PC-3 (cell line): ENCODE measurements at regions not wholly inside any gene's neighbourhood (a gene's known extent, or its start where the extent isn't known, plus 50 kb on each side); places are given as distances from the start of the nearest gene placed in this dataset.

Source experiments
- ATAC-seq: fragments of 200-7000 bp; cut with Tn5 transposase; 2 replicates; pipeline ENCODE4 v1.9.1; 2020; ENCODE audit warnings: mild to moderate bottlenecking, moderate library complexity
- BruUV-seq: library from RNA; stranded (reverse); fragments of 400-500 nt; replicated peaks from 2 replicates; lab custom pipeline; 2021; lab: Mats Ljungman, UMichigan
- CTCF ChIA-PET: fragments of 300-600 bp; sonication (Branson Sonifier 250); formaldehyde crosslinking; loops from one replicate; lab custom pipeline; 2022; ENCODE audit warnings: antibody characterized with exemption; lab: Charles Lee
- POLR2A ChIA-PET: fragments of 300-600 bp; sonication (Branson Sonifier 250); formaldehyde crosslinking; loops from one replicate; lab custom pipeline; 2022; ENCODE audit warnings: antibody characterized with exemption; ENCODE audit not compliant: unreplicated experiment; lab: Charles Lee
- DNase-seq: peaks from one replicate; pipeline ENCODE4 v3.0.0-alpha.2; 2015
- H2AFZ ChIP-seq: fragments of 300-600 bp; sonication (generic); 2 replicates; pipeline ENCODE4 v1.6.0; 2016; ENCODE audit warnings: antibody characterized with exemption, low read length
- H3F3A ChIP-seq: fragments of 300-600 bp; sonication (generic); one replicate; pipeline ENCODE4 v1.6.0; 2017; ENCODE audit warnings: antibody characterized with exemption, low read length, control low read depth, mild to moderate bottlenecking; ENCODE audit not compliant: unreplicated experiment
- H3K27ac ChIP-seq: fragments of 300-600 bp; sonication (generic); 2 replicates; pipeline ENCODE4 v1.5.1; 2016; ENCODE audit warnings: mild to moderate bottlenecking, low read length
- H3K27me3 ChIP-seq: fragments of 300-600 bp; sonication (generic); 2 replicates; pipeline ENCODE4 v1.6.1; 2016; ENCODE audit warnings: low read length, mixed read lengths
- H3K36me3 ChIP-seq: fragments of 300-600 bp; sonication (generic); 2 replicates; pipeline ENCODE4 v1.6.1; 2016; ENCODE audit warnings: low read depth, mixed run types, low read length, mixed read lengths
- H3K4me1 ChIP-seq: fragments of 300-600 bp; sonication (generic); 2 replicates; pipeline ENCODE4 v1.5.1; 2016; ENCODE audit warnings: low read length; ENCODE audit not compliant: insufficient read depth
- H3K4me2 ChIP-seq: fragments of 300-600 bp; sonication (generic); 2 replicates; pipeline ENCODE4 v1.6.0; 2016; ENCODE audit warnings: low read length
- H3K4me3 ChIP-seq: fragments of 300-600 bp; sonication (generic); 2 replicates; pipeline ENCODE4 v1.5.1; 2016; ENCODE audit warnings: mild to moderate bottlenecking, low read length, mixed read lengths
- H3K79me2 ChIP-seq: fragments of 300-600 bp; sonication (generic); 2 replicates; pipeline ENCODE4 v1.6.1; 2017; ENCODE audit warnings: low read length, mixed read lengths
- H3K9ac ChIP-seq: fragments of 300-600 bp; sonication (generic); 2 replicates; pipeline ENCODE4 v1.6.0; 2016; ENCODE audit warnings: mild to moderate bottlenecking, low read length
- H3K9me2 ChIP-seq: fragments of 300-600 bp; sonication (generic); replicated peaks from 2 replicates; pipeline ENCODE4 v1.6.1; 2016; ENCODE audit warnings: mixed run types, low read length, mixed read lengths
- H3K9me3 ChIP-seq: fragments of 300-600 bp; sonication (generic); 2 replicates; pipeline ENCODE4 v1.6.1; 2016; ENCODE audit warnings: low read length, mixed read lengths
- H4K20me1 ChIP-seq: fragments of 300-600 bp; sonication (generic); 2 replicates; pipeline ENCODE4 v1.6.1; 2016; ENCODE audit warnings: low read length, mixed read lengths
- CTCF ChIP-seq: fragments of 300-600 bp; sonication (generic); conservative IDR thresholded peaks from 2 replicates; pipeline ENCODE4 v1.5.1; 2017; ENCODE audit warnings: antibody characterized with exemption, low read depth, mild to moderate bottlenecking, low read length
- EZH2 ChIP-seq: fragments of 300-600 bp; sonication (generic); IDR thresholded peaks from one replicate; pipeline ENCODE4 v1.6.1; 2017; ENCODE audit warnings: antibody characterized with exemption, mild to moderate bottlenecking, low read length; ENCODE audit not compliant: unreplicated experiment
- EZH2phosphoT487 ChIP-seq: fragments of 300-600 bp; sonication (generic); IDR thresholded peaks from 2 replicates; pipeline ENCODE4 v1.6.1; 2018; ENCODE audit warnings: mild to moderate bottlenecking, antibody characterized with exemption, low read length, borderline replicate concordance
- intact Hi-C: fragments of 100-400 bp; cut with micrococcal nuclease; formaldehyde crosslinking; loops from 2 replicates; pipeline ENCODE4 v1.9.0; 2023

GRCh38 chr6:95071464-95071863, 505.9 kb upstream of the MANEA start:
- H3K4me2 ChIP-seq, result no peak overlapping the region
- no peak overlapping the region for H3K27ac ChIP-seq
- ATAC-seq, result no peak
- intact Hi-C loops, result no loop called here
- H3K9ac ChIP-seq, result no peak overlapping the region
- no peaks in the 10 kb centered on the region for H4K20me1 ChIP-seq
- H3K36me3 ChIP-seq, result no peaks in the 10 kb centered on the region
- H3K4me1 ChIP-seq, result no peaks in the 10 kb centered on the region
- H3K27me3 ChIP-seq, result no peaks in the 10 kb centered on the region
- H3K4me3 ChIP-seq, result no peak overlapping the region
- H2AFZ ChIP-seq, result no peak overlapping the region
- DNase-seq, result no peak
- BruUV-seq, result no TSS peak
- ChIA-PET CTCF (no interaction called here), POLR2A (no interaction called here)
- H3K79me2 ChIP-seq, result no peaks in the 10 kb centered on the region
- no peaks in the 10 kb centered on the region for H3K9me3 ChIP-seq
- H3F3A ChIP-seq, result no peaks in the 10 kb centered on the region
- H3K9me2 ChIP-seq, result no peaks in the 10 kb centered on the region
- TF ChIP-seq CTCF (no peak), EZH2 (no peak)

- Histone ChIP-seq H3K4me2 (no peak overlapping the region), H3K27me3 (no peaks in the 10 kb centered on the region), H3K79me2 (no peaks in the 10 kb centered on the region), H3K36me3 (no peaks in the 10 kb centered on the region), H2AFZ (no peak overlapping the region), H3K27ac (no peak overlapping the region), H3K9me3 (no peaks in the 10 kb centered on the region), H3K4me1 (no peaks in the 10 kb centered on the region), H3F3A (no peaks in the 10 kb centered on the region), H3K9ac (no peak overlapping the region), H3K9me2 (no peaks in the 10 kb centered on the region), H3K4me3 (no peak overlapping the region), H4K20me1 (no peaks in the 10 kb centered on the region)
- ATAC-seq (no peak), DNase-seq (no peak)
- no peak for TF ChIP-seq EZH2phosphoT487
- no peak for TF ChIP-seq EZH2
- TF ChIP-seq CTCF, result no peak
- POLR2A ChIA-PET, result no interaction called here
- intact Hi-C loops, result no loop called here
- CTCF ChIA-PET, result no interaction called here
- BruUV-seq, result no TSS peak
These were observed 498.9 kb upstream of the MANEA start for GRCh38 chr6:95078457-95078856.

GRCh38 chr6:95081231-95081630, 496.1 kb upstream of the MANEA start:
- no peaks in the 10 kb centered on the region for H3K36me3 ChIP-seq
- H3K27me3 ChIP-seq, result no peaks in the 10 kb centered on the region
- no peaks in the 10 kb centered on the region for H3K79me2 ChIP-seq
- no peaks in the 10 kb centered on the region for H3F3A ChIP-seq
- CTCF ChIA-PET, result no interaction called here
- no peaks in the 10 kb centered on the region for H4K20me1 ChIP-seq
- no peak overlapping the region for H3K9ac ChIP-seq
- no TSS peak for BruUV-seq
- no peak overlapping the region for H3K4me3 ChIP-seq
- DNase-seq, result no peak
- no peak overlapping the region for H3K4me2 ChIP-seq
- no peaks in the 10 kb centered on the region for H3K9me3 ChIP-seq
- intact Hi-C loops, result no loop called here
- H3K4me1 ChIP-seq, result no peaks in the 10 kb centered on the region
- H2AFZ ChIP-seq, result no peak overlapping the region
- ATAC-seq, result no peak
- no peaks in the 10 kb centered on the region for H3K9me2 ChIP-seq
- H3K27ac ChIP-seq, result no peak overlapping the region
- TF ChIP-seq EZH2 (no peak), CTCF (no peak), EZH2phosphoT487 (no peak)
- POLR2A ChIA-PET, result no interaction called here
